Right atrium auricular region (tissue), 2 donors: ENCODE measurements at regions not wholly inside any gene's neighbourhood (a gene's known extent, or its start where the extent isn't known, plus 50 kb on each side); places are given as distances from the start of the nearest gene placed in this dataset.

ENCODE experiments used
- DNase-seq: peaks from one replicate; pipeline ENCODE4 v3.0.0-alpha.2; 2019; ENCODE audit warnings: low spot score
- H3K27ac ChIP-seq, 2 donors: fragments of 200-600 bp; sonication (generic); 1 replicate in 1 of 2; 2 replicates in 1 of 2; pipeline ENCODE4 v1.5.1; 2016 to 2019
- H3K27me3 ChIP-seq, 2 donors: fragments of 200-600 bp; sonication (generic); one replicate each; pipeline versions ENCODE4 v1.5.1 to v1.6.0; 2017 to 2019
- H3K36me3 ChIP-seq: fragments of 200-600 bp; sonication (generic); one replicate; pipeline ENCODE4 v1.5.1; 2016
- H3K4me1 ChIP-seq, 2 donors: fragments of 200-600 bp; sonication (generic); one replicate each; pipeline versions ENCODE4 v1.5.1 to v1.6.0; 2017 to 2019
- H3K4me3 ChIP-seq, 2 donors: fragments of 200-600 bp; sonication (generic); 1 replicate in 1 of 2; 2 replicates in 1 of 2; pipeline ENCODE4 v1.5.1; 2017 to 2019; ENCODE audit warnings: mild to moderate bottlenecking in 1 of 2, moderate library complexity in 1 of 2
- H3K9me3 ChIP-seq, 2 donors: fragments of 200-600 bp; sonication (generic); one replicate each; pipeline ENCODE4 v1.5.1; 2019
- CTCF ChIP-seq, 2 donors: fragments of 200-600 bp; sonication (generic); IDR thresholded peaks; one replicate each; pipeline ENCODE4 v1.5.1; 2019; ENCODE audit warnings: antibody characterized with exemption in 2 of 2

GRCh38 chr4:186882293-186882692 is 158.6 kb upstream of the FAT1 start:
- no peak for DNase-seq
- Histone ChIP-seq H3K27me3 (no peaks in the 10 kb centered on the region), H3K36me3 (no peaks in the 10 kb centered on the region), H3K9me3 (no peaks in the 10 kb centered on the region), H3K4me1 (no peaks in the 10 kb centered on the region), H3K4me3 (no peak overlapping the region), H3K27ac (no peak overlapping the region)
- no peak for TF ChIP-seq CTCF (IDR thresholded peaks at IDR 0.05)

GRCh38 chr4:186885289-186885688 is 161.6 kb upstream of the FAT1 start:
- H3K4me1 ChIP-seq, result no peaks in the 10 kb centered on the region
- H3K36me3 ChIP-seq, result no peaks in the 10 kb centered on the region
- H3K9me3 ChIP-seq, result no peaks in the 10 kb centered on the region
- H3K27me3 ChIP-seq, result no peaks in the 10 kb centered on the region
- no peak for TF ChIP-seq CTCF (IDR thresholded peaks at IDR 0.05)
- H3K4me3 ChIP-seq, result no peak overlapping the region
- DNase-seq, result no peak
- H3K27ac ChIP-seq, result no peak overlapping the region

GRCh38 chr4:186886759-186887158 is 163.1 kb upstream of the FAT1 start:
- H3K4me3 ChIP-seq, result no peak overlapping the region
- DNase-seq, result no peak

GRCh38 chr4:186887291-186887700 is 163.6 kb upstream of the FAT1 start:
- Histone ChIP-seq H3K4me3 (no peak overlapping the region), H3K9me3 (no peaks in the 10 kb centered on the region), H3K27ac (no peak overlapping the region), H3K4me1 (no peaks in the 10 kb centered on the region), H3K27me3 (no peaks in the 10 kb centered on the region), H3K36me3 (no peaks in the 10 kb centered on the region)
- no peak for TF ChIP-seq CTCF (IDR thresholded peaks at IDR 0.05)
- DNase-seq, result no peak

More at GRCh38 chr4:186886759-186887158, 163.1 kb upstream of the FAT1 start:
- no peaks in the 10 kb centered on the region for H3K27me3 ChIP-seq
- TF ChIP-seq CTCF (IDR thresholded peaks at IDR 0.05), result no peak
- no peaks in the 10 kb centered on the region for H3K36me3 ChIP-seq
- H3K9me3 ChIP-seq, result no peaks in the 10 kb centered on the region
- no peak overlapping the region for H3K27ac ChIP-seq
- no peaks in the 10 kb centered on the region for H3K4me1 ChIP-seq

- no peak for TF ChIP-seq CTCF (IDR thresholded peaks at IDR 0.05)
- Histone ChIP-seq H3K27ac (no peak overlapping the region), H3K4me1 (no peaks in the 10 kb centered on the region), H3K27me3 (no peaks in the 10 kb centered on the region), H3K9me3 (no peaks in the 10 kb centered on the region), H3K36me3 (no peaks in the 10 kb centered on the region), H3K4me3 (no peak overlapping the region)
- no peak for DNase-seq
Measured at GRCh38 chr4:186887752-186888151, 164.1 kb upstream of the FAT1 start.

GRCh38 chr4:186889876-186890643 is 166.4 kb upstream of the FAT1 start:
- no peak for DNase-seq
- no peak overlapping the region for H3K4me3 ChIP-seq
- H3K9me3 ChIP-seq, result no peaks in the 10 kb centered on the region
- TF ChIP-seq CTCF (IDR thresholded peaks at IDR 0.05), result no peak
- no peaks in the 10 kb centered on the region for H3K27me3 ChIP-seq
- H3K4me1 ChIP-seq, result no peaks in the 10 kb centered on the region
- H3K27ac ChIP-seq, result no peak overlapping the region
- no peaks in the 10 kb centered on the region for H3K36me3 ChIP-seq
